ENCODE measurements at regions not wholly inside any gene's neighbourhood (a gene's known extent, or its start where the extent isn't known, plus 50 kb on each side); places are given as distances from the start of the nearest gene placed in this dataset.

GRCh38 chr5:82346399-82347165, 68.4 kb upstream of the RPS23 start:
- H3K4me1 ChIP-seq = peaks cover 24% of the 10 kb centered on the region
- H3K27ac ChIP-seq = peak overlapping the region; percentile 57
- peak; percentile 47 to 66 for DNase-seq
- H3K27me3 ChIP-seq = no peaks in the 10 kb centered on the region
- H3K36me3 ChIP-seq = no peaks in the 10 kb centered on the region
- H3K9me3 ChIP-seq (replicated peaks) = no peaks in the 10 kb centered on the region
- H3K4me3 ChIP-seq = no peak overlapping the region

GRCh38 chr5:82345108-82345507, 67.0 kb upstream of the RPS23 start:
- Histone ChIP-seq H3K27ac (no peak overlapping the region), H3K4me1 (peaks cover 24% of the 10 kb centered on the region), H3K36me3 (no peaks in the 10 kb centered on the region), H3K27me3 (no peaks in the 10 kb centered on the region), H3K9me3 (replicated peaks) (no peaks in the 10 kb centered on the region), H3K4me3 (no peak overlapping the region)
- no peak for DNase-seq

DNA sequence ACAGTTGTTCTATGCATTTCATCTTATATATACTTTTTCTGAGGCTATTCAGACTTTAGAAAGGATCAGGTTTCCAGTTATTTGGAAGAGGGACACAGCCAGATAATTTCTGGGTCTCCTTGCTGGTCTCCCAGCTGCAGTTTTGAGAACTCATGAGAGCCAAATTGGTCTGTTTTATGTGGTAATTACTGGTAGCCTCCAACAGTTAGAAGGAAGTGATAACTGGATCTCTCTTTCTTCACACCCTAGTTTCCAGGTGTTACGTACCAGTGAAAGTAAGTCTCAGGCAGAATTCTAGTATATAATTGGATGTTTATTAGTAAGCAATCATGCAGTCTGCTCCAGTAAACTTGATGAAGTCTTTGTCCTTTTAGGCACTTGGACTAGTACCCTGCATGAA, 63.2 kb upstream of the RPS23 start:
- no peaks in the 10 kb centered on the region for H3K9me3 ChIP-seq (replicated peaks)
- H3K27ac ChIP-seq = no peak overlapping the region
- no peaks in the 10 kb centered on the region for H3K36me3 ChIP-seq
- H3K27me3 ChIP-seq = no peaks in the 10 kb centered on the region
- peaks cover 2% of the 10 kb centered on the region; the same call in 1 of the 2 replicates for H3K4me1 ChIP-seq
- no peak for DNase-seq
- no peak overlapping the region for H3K4me3 ChIP-seq

DNA sequence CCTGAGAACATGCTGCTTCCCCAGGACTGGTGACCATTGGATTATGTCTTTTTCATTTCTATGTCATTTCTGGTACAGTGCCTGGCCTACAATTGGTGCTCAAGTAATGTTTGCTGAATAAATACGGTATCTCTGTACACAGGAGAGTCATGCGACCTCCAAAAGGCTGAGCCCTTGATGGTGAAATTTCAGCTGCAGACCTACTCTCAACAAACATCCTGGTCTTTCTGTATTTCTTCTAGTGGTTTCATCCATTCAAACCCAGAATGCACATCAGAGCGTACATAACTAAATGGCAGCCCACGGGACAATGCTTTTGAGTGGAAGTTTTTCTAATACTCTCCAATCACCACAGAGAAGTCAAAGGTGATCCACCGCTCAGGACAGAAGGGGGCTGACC, 62.6 kb upstream of the RPS23 start:
- Histone ChIP-seq H3K27me3 (no peaks in the 10 kb centered on the region), H3K4me1 (0 out of 2 replicates have a peak, but pooled peaks cover 3% of the 10 kb centered on the region), H3K4me3 (no peak overlapping the region), H3K9me3 (replicated peaks) (no peaks in the 10 kb centered on the region), H3K27ac (no peak overlapping the region), H3K36me3 (no peaks in the 10 kb centered on the region)
- no peak for DNase-seq

DNA sequence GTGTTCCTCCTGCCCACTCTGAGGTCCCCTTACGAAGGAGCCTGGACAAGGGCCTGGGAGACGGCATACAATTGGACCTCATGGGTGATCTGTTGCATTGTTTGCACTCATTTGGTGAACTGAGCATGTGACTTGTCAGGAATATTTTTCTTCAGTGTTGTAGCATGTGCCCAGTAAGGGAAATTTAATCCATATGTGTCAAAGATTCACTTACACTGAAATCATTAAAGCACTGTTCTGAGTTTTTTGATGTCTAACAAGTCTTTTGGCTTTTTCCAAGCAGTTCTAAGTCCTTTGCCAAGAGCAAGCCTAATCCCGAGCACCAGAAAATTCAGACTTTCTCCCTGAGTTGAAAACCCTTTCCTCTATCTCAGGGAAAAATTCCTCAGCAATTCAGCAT, 61.6 kb upstream of the RPS23 start:
- Histone ChIP-seq H3K27ac (no peak overlapping the region), H3K4me3 (no peak overlapping the region), H3K9me3 (replicated peaks) (no peaks in the 10 kb centered on the region), H3K4me1 (peaks cover 9% of the 10 kb centered on the region), H3K36me3 (no peaks in the 10 kb centered on the region), H3K27me3 (no peaks in the 10 kb centered on the region)
- DNase-seq = no peak

DNA sequence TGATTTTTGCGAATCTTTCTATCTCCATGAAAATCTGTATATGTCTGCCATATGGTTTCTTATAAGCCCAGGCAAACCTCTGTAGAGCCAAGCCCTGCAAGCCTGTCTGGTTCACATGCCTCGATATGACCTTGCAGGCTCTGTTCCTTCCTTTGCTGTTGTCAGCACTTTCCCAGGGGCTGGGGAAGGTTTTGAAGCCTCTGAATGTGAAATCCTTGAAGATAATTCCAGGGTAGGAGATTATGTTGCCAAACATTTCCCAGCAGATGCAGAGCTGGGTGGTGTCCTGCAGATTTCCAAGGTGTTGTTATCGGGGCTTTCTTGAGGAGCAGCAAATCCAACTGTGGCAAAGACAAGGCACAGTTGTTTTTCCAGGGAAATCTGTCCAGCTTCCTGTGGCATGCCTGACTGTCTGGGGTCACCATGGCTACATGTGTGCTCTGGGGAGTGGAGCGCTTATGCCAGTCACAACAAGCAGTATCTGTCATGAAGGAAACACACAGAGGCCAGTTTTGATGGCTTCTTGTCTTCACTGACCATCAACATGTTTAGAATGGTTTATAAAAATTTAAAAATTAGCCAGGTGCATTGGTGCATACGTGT, 60.7 kb upstream of the RPS23 start:
- Histone ChIP-seq H3K9me3 (replicated peaks) (no peaks in the 10 kb centered on the region), H3K4me1 (peaks cover 14% of the 10 kb centered on the region), H3K36me3 (no peaks in the 10 kb centered on the region), H3K27ac (no peak overlapping the region), H3K27me3 (no peaks in the 10 kb centered on the region), H3K4me3 (no peak overlapping the region)
- DNase-seq = no peak

GRCh38 chr5:82336959-82337351, 58.8 kb upstream of the RPS23 start:
- H3K27ac ChIP-seq = no peak overlapping the region
- no peak for DNase-seq
- H3K4me3 ChIP-seq = no peak overlapping the region
- peaks cover 14% of the 10 kb centered on the region for H3K4me1 ChIP-seq
- H3K9me3 ChIP-seq (replicated peaks) = no peaks in the 10 kb centered on the region
- H3K27me3 ChIP-seq = no peaks in the 10 kb centered on the region
- H3K36me3 ChIP-seq = no peaks in the 10 kb centered on the region

GRCh38 chr5:82336226-82336958, 58.2 kb upstream of the RPS23 start:
- Histone ChIP-seq H3K27ac (no peak overlapping the region), H3K36me3 (no peaks in the 10 kb centered on the region), H3K4me3 (no peak overlapping the region), H3K27me3 (no peaks in the 10 kb centered on the region), H3K9me3 (replicated peaks) (no peaks in the 10 kb centered on the region), H3K4me1 (peaks cover 14% of the 10 kb centered on the region)
- DNase-seq = no peak

GRCh38 chr5:82335806-82336205, 57.7 kb upstream of the RPS23 start:
- no peaks in the 10 kb centered on the region for H3K9me3 ChIP-seq (replicated peaks)
- no peaks in the 10 kb centered on the region for H3K36me3 ChIP-seq
- DNase-seq = no peak
- no peaks in the 10 kb centered on the region for H3K27me3 ChIP-seq
- no peak overlapping the region for H3K4me3 ChIP-seq
- H3K27ac ChIP-seq = no peak overlapping the region
- H3K4me1 ChIP-seq = peaks cover 14% of the 10 kb centered on the region

- DNase-seq = peak in 1 of 2 experiments; percentile 31
- peaks cover 14% of the 10 kb centered on the region for H3K4me1 ChIP-seq
- H3K4me3 ChIP-seq = no peak overlapping the region
- no peaks in the 10 kb centered on the region for H3K9me3 ChIP-seq (replicated peaks)
- no peaks in the 10 kb centered on the region for H3K27me3 ChIP-seq
- no peaks in the 10 kb centered on the region for H3K36me3 ChIP-seq
- peak overlapping the region; percentile 22; the same call in 1 of the 2 replicates for H3K27ac ChIP-seq
These were observed 56.7 kb upstream of the RPS23 start for GRCh38 chr5:82334856-82335255.

DNA sequence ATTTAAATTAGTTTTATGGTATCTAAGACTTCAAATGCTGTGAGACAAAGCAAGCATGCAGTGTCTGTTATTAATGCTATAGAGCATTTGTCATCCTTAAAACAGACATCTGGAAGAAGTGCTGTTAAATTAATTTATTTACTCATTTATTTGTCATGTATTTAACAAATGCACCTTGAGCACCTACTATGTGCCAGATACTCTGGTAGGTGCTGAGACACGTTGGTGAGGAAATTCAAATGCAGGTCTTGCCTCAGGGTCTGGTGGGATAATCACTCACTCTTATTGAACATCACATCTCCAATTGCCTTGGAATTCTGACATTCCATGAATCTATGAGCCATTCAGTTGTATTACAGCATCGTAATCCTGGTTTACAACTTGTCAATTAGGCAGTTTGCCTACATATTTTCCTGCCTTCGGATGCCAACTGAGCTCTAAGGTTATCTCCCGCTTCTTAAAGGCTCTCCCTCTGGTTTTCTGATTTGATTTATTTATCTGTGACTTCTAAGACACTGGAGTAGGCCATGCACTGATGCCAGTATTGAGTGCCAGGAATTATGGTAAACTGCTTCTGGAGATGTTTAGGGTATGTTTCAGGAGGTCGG, 56.0 kb upstream of the RPS23 start:
- no peak for DNase-seq
- H3K27me3 ChIP-seq = no peaks in the 10 kb centered on the region
- H3K36me3 ChIP-seq = no peaks in the 10 kb centered on the region
- H3K27ac ChIP-seq = peak overlapping the region; percentile 22; the same call in 1 of the 2 replicates
- no peaks in the 10 kb centered on the region for H3K9me3 ChIP-seq (replicated peaks)
- peaks cover 14% of the 10 kb centered on the region for H3K4me1 ChIP-seq
- H3K4me3 ChIP-seq = no peak overlapping the region

DNA sequence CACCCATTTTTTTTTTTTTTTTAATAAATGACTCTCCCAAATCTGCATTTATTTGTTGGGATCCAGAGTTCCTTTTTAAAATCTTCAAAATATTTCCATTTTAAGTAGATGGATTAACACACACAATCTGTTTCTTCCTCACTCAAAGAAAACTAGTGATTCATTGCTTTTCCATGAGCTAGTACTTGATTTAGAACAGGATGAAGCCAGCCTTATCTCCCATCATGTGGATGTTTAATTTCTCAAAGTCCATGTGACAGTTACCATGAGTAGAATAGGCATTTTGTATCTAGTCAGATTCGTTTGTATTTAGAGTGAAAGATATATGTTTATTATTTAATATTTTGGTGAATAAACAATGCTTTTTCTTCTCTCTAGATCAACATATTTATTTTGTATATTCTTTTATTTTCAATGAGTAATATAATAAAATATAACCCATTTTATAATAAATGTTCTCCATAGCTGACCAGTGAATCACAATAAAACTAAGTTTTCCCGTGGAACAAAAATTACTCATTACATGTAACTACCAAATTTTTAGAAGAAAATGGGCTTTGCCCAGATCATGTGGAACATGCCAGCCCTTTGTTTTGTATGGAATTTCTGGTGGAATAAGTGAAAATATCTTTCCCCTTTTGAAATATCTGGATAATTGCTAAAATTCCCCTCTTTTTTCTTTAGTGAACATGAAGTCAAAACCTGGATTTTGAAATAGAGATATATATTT, 54.9 kb upstream of the RPS23 start:
- H3K4me3 ChIP-seq = no peak overlapping the region
- H3K4me1 ChIP-seq = peaks cover 14% of the 10 kb centered on the region
- no peaks in the 10 kb centered on the region for H3K9me3 ChIP-seq (replicated peaks)
- no peaks in the 10 kb centered on the region for H3K27me3 ChIP-seq
- no peak overlapping the region for H3K27ac ChIP-seq
- no peaks in the 10 kb centered on the region for H3K36me3 ChIP-seq
- DNase-seq = no peak

DNA sequence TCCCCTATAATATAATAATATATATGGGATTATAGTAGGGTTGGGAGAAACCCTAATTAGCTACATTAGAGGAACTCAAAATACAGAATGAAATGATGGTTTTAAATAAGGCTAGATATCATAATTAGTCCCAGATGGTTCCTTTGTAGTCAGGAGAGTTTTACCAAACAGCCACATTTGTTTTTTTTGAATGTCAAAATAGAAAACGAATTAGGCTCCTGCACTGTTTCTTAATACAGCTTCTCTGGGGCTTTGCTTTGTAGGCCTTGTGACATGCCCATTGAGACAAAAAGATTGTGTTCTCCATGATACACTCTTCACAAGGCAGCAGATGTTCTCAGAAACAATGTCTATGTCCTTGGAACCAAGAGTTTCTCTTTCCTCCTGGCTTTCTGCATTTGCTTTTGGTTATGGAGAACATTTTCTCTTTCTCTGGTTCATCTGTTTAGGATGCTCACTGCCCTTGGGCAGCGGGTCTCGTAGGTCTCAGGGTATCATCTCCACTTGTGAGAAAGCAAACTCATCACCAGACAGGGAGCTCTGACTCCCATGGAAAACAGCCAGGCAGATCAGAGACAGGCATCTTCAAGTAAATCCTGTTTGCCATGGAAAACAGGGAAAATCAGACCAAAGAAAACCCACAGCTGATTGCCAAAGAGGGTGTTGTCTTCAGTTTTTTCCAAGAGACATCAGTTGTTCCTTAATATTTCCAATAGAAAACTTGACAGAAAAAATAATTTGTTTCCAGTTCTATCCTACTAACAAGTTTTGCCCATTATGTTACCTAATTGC, 54.1 kb upstream of the RPS23 start:
- DNase-seq = no peak
- no peak overlapping the region for H3K4me3 ChIP-seq
- peaks cover 14% of the 10 kb centered on the region for H3K4me1 ChIP-seq
- no peak overlapping the region for H3K27ac ChIP-seq
- no peaks in the 10 kb centered on the region for H3K9me3 ChIP-seq (replicated peaks)
- H3K36me3 ChIP-seq = no peaks in the 10 kb centered on the region
- no peaks in the 10 kb centered on the region for H3K27me3 ChIP-seq

GRCh38 chr5:82331557-82331956, 53.4 kb upstream of the RPS23 start:
- Histone ChIP-seq H3K36me3 (no peaks in the 10 kb centered on the region), H3K4me1 (peaks cover 14% of the 10 kb centered on the region), H3K9me3 (replicated peaks) (no peaks in the 10 kb centered on the region), H3K4me3 (no peak overlapping the region), H3K27ac (no peak overlapping the region), H3K27me3 (no peaks in the 10 kb centered on the region)
- no peak for DNase-seq

Data from SJCRH30 (cell line).